ENCODE measurements at regions not wholly inside any gene's neighbourhood (a gene's known extent, or its start where the extent isn't known, plus 50 kb on each side); places are given as distances from the start of the nearest gene placed in this dataset.
"Not testable (repeated sequence)": the region's sequence is repeated elsewhere in the genome, so short reads cannot be mapped to it uniquely, and the experiment has no call there.

DNA sequence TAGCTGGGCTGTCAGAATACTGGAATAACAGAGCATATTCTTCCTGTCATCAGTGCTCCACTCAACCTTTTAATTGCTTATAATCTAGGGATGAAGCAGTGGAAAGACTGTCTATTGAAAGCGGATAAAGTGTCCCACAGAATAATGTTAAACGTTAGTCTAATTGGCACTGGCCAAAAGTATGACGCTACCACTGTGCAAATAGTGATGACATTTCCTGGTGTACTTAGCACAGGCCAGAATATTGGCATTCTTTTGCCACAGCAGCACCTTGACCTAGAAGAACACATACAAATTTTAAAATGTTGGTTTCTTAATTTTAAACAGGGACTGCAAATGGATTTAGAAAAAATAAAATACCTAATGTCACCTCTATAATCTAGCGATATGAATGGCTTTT is 635.2 kb upstream of the SPANXN1 start:
- H3K36me3 ChIP-seq: no peaks in the 10 kb centered on the region
- H3K4me1 ChIP-seq: no peaks in the 10 kb centered on the region
- no peak overlapping the region for H3K4me3 ChIP-seq
- TF ChIP-seq, protein P1, sequence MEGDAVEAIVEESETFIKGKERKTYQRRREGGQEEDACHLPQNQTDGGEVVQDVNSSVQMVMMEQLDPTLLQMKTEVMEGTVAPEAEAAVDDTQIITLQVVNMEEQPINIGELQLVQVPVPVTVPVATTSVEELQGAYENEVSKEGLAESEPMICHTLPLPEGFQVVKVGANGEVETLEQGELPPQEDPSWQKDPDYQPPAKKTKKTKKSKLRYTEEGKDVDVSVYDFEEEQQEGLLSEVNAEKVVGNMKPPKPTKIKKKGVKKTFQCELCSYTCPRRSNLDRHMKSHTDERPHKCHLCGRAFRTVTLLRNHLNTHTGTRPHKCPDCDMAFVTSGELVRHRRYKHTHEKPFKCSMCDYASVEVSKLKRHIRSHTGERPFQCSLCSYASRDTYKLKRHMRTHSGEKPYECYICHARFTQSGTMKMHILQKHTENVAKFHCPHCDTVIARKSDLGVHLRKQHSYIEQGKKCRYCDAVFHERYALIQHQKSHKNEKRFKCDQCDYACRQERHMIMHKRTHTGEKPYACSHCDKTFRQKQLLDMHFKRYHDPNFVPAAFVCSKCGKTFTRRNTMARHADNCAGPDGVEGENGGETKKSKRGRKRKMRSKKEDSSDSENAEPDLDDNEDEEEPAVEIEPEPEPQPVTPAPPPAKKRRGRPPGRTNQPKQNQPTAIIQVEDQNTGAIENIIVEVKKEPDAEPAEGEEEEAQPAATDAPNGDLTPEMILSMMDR (IDR thresholded peaks at IDR 0.05): no peak
- no peak overlapping the region for H3K27ac ChIP-seq
- H3K9me3 ChIP-seq: no peaks in the 10 kb centered on the region
- intact Hi-C loops (cut with DNase I; ENCODE audit: low total_unique reads): no loop called here
- H3K27me3 ChIP-seq: no peaks in the 10 kb centered on the region
- no peak for DNase-seq

DNA sequence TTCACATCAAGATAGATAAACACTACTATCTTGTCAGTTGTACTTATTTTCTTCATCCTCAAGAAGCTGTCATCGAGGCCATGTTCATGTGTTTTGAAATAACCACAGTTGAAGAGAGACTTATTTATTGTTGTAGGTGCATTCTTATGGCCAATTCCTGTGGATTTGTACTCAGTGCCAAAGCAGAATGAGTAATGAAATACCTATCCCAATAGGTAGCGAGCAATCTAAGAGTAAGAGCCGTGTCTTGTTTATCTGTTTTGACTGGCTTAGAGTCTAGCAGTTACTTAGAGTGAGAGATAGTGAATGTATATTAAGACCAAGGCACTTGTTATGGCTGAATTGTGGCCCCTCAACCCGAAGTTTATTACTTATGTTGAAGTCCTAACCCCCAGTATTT is 631.0 kb upstream of the SPANXN1 start:
- H3K27ac ChIP-seq: no peak overlapping the region
- intact Hi-C loops (cut with DNase I; ENCODE audit: low total_unique reads): no loop called here
- DNase-seq: no peak
- no peaks in the 10 kb centered on the region for H3K36me3 ChIP-seq
- no peaks in the 10 kb centered on the region for H3K9me3 ChIP-seq
- no peak overlapping the region for H3K4me3 ChIP-seq
- H3K27me3 ChIP-seq: no peaks in the 10 kb centered on the region
- no peaks in the 10 kb centered on the region for H3K4me1 ChIP-seq
- TF ChIP-seq, protein P1 (IDR thresholded peaks at IDR 0.05): no peak

DNA sequence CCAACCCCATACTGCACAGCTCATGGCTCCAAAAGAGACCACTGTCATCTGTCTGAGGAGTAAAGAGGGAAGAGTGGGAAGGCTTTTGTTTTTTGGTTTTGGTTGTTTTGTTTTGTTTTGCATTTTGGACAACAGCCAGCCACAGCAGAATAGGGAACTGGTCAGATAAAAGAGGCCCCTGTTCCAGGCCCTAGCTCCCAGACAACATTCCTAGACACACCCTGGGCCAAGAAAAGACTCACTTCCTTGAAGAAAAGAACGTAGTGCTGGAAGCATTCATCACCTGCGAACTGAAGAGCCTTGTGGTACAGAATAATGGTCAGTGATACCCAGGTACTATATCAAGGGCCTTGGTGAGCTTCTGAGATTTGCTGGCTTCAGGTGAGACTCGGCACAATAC is 619.4 kb upstream of the SPANXN1 start:
- Histone ChIP-seq H3K36me3 (no peaks in the 10 kb centered on the region), H3K4me1 (no peaks in the 10 kb centered on the region), H3K27ac (no peak overlapping the region), H3K27me3 (no peaks in the 10 kb centered on the region), H3K4me3 (no peak overlapping the region), H3K9me3 (no peaks in the 10 kb centered on the region)
- intact Hi-C loops (cut with DNase I; ENCODE audit: low total_unique reads): no loop called here
- TF ChIP-seq, protein P1 (IDR thresholded peaks at IDR 0.05): no peak
- no peak for DNase-seq

DNA sequence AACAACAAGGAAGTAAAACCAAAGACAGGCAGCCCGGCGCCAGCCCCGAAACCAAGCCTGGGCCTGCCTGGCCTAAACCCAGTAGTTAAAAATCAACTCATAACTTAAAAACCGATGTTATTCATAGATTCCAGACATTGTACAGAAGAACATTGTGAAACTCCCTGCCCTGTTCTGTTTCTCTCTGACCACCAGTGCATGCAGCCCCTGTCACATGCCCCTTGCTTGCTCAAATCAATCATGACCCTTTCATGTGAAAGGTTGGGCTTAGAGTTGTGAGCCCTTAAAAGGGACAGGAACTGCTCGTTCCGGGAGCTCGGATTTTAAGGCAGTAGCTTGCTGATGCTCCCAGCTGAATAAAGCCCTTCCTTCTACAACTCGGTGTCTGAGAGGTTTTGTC is 612.9 kb upstream of the SPANXN1 start:
- H3K27me3 ChIP-seq; intact Hi-C loops (cut with DNase I; ENCODE audit: low total_unique reads); H3K9me3 ChIP-seq; H3K4me3 ChIP-seq; H3K27ac ChIP-seq; H3K4me1 ChIP-seq; DNase-seq; H3K36me3 ChIP-seq: not testable (repeated sequence)

DNA sequence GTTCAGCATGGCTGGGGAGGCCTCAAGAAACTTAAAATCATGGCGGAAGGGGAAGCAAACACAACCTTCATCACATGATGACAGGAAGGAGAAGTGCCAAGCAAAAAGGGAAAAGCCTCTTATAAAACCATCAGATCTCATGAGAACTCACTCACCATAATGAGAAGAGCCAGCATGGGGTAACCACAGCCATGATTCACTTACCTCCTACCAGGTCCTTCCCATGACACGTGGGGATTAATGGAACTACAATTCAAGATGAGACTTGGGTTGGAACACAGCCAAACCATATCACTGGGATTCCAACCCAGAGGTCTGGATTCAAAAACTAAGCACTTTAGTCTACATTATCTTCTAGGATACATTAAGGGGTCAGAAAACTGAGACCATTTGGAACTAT is 609.6 kb upstream of the SPANXN1 start:
- H3K27me3 ChIP-seq: no peaks in the 10 kb centered on the region
- intact Hi-C loops (cut with DNase I; ENCODE audit: low total_unique reads): no loop called here
- TF ChIP-seq, protein P1 (IDR thresholded peaks at IDR 0.05): no peak
- no peaks in the 10 kb centered on the region for H3K4me1 ChIP-seq
- H3K4me3 ChIP-seq: no peak overlapping the region
- DNase-seq: no peak
- H3K27ac ChIP-seq: no peak overlapping the region
- no peaks in the 10 kb centered on the region for H3K36me3 ChIP-seq
- H3K9me3 ChIP-seq: no peaks in the 10 kb centered on the region

DNA sequence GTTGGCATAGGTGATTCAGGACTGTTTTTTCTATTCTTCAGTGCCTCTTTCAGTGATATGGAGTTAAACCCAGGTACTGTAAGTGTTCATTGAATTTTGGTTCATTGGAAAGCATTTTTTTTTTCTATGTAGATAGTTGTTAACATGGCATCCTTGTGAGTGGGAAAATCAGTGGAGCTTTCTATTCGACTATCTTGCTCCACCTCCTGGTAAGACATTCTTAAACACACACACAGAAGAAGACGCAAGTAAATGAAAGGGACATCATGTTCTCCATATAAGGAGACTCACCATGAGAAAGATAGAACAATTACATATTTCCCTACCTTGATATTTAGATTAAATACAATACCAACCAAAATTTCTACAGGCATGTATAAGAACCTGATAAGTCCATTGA is 598.5 kb upstream of the SPANXN1 start:
- no peaks in the 10 kb centered on the region for H3K36me3 ChIP-seq
- DNase-seq: no peak
- H3K27ac ChIP-seq: no peak overlapping the region
- TF ChIP-seq, protein P1 (IDR thresholded peaks at IDR 0.05): no peak
- H3K27me3 ChIP-seq: no peaks in the 10 kb centered on the region
- intact Hi-C loops (cut with DNase I; ENCODE audit: low total_unique reads): no loop called here
- H3K4me3 ChIP-seq: no peak overlapping the region
- no peaks in the 10 kb centered on the region for H3K9me3 ChIP-seq
- H3K4me1 ChIP-seq: no peaks in the 10 kb centered on the region

Data from tibial artery (tissue), 4 donors.